ENCODE measurements at regions not wholly inside any gene's neighbourhood (a gene's known extent, or its start where the extent isn't known, plus 50 kb on each side); places are given as distances from the start of the nearest gene placed in this dataset.

GRCh38 chr10:54903745-54904144 is 102.7 kb upstream of the PCDH15 start:
- H3K4me3 ChIP-seq: no peak overlapping the region
- no peaks in the 10 kb centered on the region for H3K9me3 ChIP-seq
- H3K4me1 ChIP-seq (ENCODE audit: control insufficient read depth in 1 of 2, low read depth in 2 of 2): no peaks in the 10 kb centered on the region
- no peak for DNase-seq (ENCODE audit: low spot score)
- H3K27me3 ChIP-seq (replicated peaks; ENCODE audit: insufficient read depth): no peaks in the 10 kb centered on the region
- no peak overlapping the region for H3K27ac ChIP-seq
- no peaks in the 10 kb centered on the region for H3K36me3 ChIP-seq
- ATAC-seq (ENCODE audit: insufficient number of reproducible peaks, low FRiP score, low read depth): no peak
- TF ChIP-seq CTCF (IDR thresholded peaks at IDR 0.05): no peak

GRCh38 chr10:54900584-54900983 is 99.6 kb upstream of the PCDH15 start:
- DNase-seq (ENCODE audit: low spot score) (no peak), ATAC-seq (ENCODE audit: insufficient number of reproducible peaks, low FRiP score, low read depth) (no peak)
- TF ChIP-seq CTCF (IDR thresholded peaks at IDR 0.05): no peak
- H3K27ac ChIP-seq: no peak overlapping the region
- no peaks in the 10 kb centered on the region for H3K27me3 ChIP-seq (replicated peaks; ENCODE audit: insufficient read depth)
- H3K36me3 ChIP-seq: no peaks in the 10 kb centered on the region
- no peaks in the 10 kb centered on the region for H3K4me1 ChIP-seq (ENCODE audit: control insufficient read depth in 1 of 2, low read depth in 2 of 2)
- no peak overlapping the region for H3K4me3 ChIP-seq
- H3K9me3 ChIP-seq: no peaks in the 10 kb centered on the region

GRCh38 chr10:54880996-54881395 is 80.0 kb upstream of the PCDH15 start:
- DNase-seq (ENCODE audit: low spot score): no peak
- Histone ChIP-seq H3K36me3 (no peaks in the 10 kb centered on the region), H3K27ac (no peak overlapping the region), H3K9me3 (no peaks in the 10 kb centered on the region), H3K4me3 (no peak overlapping the region), H3K4me1 (ENCODE audit: control insufficient read depth in 1 of 2, low read depth in 2 of 2) (no peaks in the 10 kb centered on the region), H3K27me3 (replicated peaks; ENCODE audit: insufficient read depth) (no peaks in the 10 kb centered on the region)
- no peak for ATAC-seq (ENCODE audit: insufficient number of reproducible peaks, low FRiP score, low read depth)
- no peak for TF ChIP-seq CTCF (IDR thresholded peaks at IDR 0.05)

- ATAC-seq (ENCODE audit: insufficient number of reproducible peaks, low FRiP score, low read depth): no peak
- DNase-seq (ENCODE audit: low spot score): no peak
- no peaks in the 10 kb centered on the region for H3K9me3 ChIP-seq
- no peak overlapping the region for H3K4me3 ChIP-seq
- no peaks in the 10 kb centered on the region for H3K4me1 ChIP-seq (ENCODE audit: control insufficient read depth in 1 of 2, low read depth in 2 of 2)
- no peak overlapping the region for H3K27ac ChIP-seq
- H3K36me3 ChIP-seq: no peaks in the 10 kb centered on the region
- no peaks in the 10 kb centered on the region for H3K27me3 ChIP-seq (replicated peaks; ENCODE audit: insufficient read depth)
- TF ChIP-seq CTCF (IDR thresholded peaks at IDR 0.05): no peak
These were observed 68.0 kb upstream of the PCDH15 start for GRCh38 chr10:54869022-54869421.

GRCh38 chr10:54866666-54867065 is 65.6 kb upstream of the PCDH15 start:
- no peaks in the 10 kb centered on the region for H3K36me3 ChIP-seq
- DNase-seq (ENCODE audit: low spot score) (no peak), ATAC-seq (ENCODE audit: insufficient number of reproducible peaks, low FRiP score, low read depth) (no peak)
- no peaks in the 10 kb centered on the region for H3K4me1 ChIP-seq (ENCODE audit: control insufficient read depth in 1 of 2, low read depth in 2 of 2)
- H3K27ac ChIP-seq: no peak overlapping the region
- H3K4me3 ChIP-seq: no peak overlapping the region
- no peaks in the 10 kb centered on the region for H3K27me3 ChIP-seq (replicated peaks; ENCODE audit: insufficient read depth)
- TF ChIP-seq CTCF (IDR thresholded peaks at IDR 0.05): no peak
- H3K9me3 ChIP-seq: no peaks in the 10 kb centered on the region
